GM12865 (cell line): ENCODE measurements at regions not wholly inside any gene's neighbourhood (a gene's known extent, or its start where the extent isn't known, plus 50 kb on each side); places are given as distances from the start of the nearest gene placed in this dataset.

Experiments used
- DNase-seq: peaks from one replicate; pipeline ENCODE4 v3.0.0; 2010; ENCODE audit warnings: low read depth
- H3K4me3 ChIP-seq: 2 replicates; pipeline ENCODE4 v1.5.1; 2011; ENCODE audit warnings: mild to moderate bottlenecking, low read depth, low read length, control low read depth
- TF ChIP-seq, protein P1 (sequence below): IDR thresholded peaks from 2 replicates; pipeline ENCODE4 v1.5.1; 2011; ENCODE audit warnings: low read length, control low read depth, low read depth, inconsistent platforms; ENCODE audit not compliant: insufficient read depth; ENCODE audit errors: missing control alignments

DNA sequence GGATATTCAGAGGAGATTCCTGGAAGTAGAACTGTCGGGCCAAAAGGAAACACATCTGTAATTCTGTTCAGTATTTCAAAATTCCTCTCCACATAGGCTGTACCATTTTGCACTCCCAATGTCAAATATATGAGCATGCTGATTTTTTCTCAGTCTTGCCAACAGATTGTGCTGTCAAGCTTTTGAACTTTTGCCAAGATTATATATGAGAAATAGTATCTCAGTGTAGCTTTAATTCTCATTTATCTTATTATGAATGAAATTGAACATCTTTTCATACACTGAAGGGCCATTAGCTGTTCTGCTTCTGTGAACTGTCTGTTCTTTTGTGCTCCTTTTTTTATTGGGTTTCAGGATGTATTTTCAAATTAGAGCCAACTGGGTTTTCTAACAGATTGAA is 907.1 kb downstream of the MAT2B start:
- no peak overlapping the region for H3K4me3 ChIP-seq
- TF ChIP-seq, protein P1, sequence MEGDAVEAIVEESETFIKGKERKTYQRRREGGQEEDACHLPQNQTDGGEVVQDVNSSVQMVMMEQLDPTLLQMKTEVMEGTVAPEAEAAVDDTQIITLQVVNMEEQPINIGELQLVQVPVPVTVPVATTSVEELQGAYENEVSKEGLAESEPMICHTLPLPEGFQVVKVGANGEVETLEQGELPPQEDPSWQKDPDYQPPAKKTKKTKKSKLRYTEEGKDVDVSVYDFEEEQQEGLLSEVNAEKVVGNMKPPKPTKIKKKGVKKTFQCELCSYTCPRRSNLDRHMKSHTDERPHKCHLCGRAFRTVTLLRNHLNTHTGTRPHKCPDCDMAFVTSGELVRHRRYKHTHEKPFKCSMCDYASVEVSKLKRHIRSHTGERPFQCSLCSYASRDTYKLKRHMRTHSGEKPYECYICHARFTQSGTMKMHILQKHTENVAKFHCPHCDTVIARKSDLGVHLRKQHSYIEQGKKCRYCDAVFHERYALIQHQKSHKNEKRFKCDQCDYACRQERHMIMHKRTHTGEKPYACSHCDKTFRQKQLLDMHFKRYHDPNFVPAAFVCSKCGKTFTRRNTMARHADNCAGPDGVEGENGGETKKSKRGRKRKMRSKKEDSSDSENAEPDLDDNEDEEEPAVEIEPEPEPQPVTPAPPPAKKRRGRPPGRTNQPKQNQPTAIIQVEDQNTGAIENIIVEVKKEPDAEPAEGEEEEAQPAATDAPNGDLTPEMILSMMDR, result no peak
- no peak for DNase-seq

DNA sequence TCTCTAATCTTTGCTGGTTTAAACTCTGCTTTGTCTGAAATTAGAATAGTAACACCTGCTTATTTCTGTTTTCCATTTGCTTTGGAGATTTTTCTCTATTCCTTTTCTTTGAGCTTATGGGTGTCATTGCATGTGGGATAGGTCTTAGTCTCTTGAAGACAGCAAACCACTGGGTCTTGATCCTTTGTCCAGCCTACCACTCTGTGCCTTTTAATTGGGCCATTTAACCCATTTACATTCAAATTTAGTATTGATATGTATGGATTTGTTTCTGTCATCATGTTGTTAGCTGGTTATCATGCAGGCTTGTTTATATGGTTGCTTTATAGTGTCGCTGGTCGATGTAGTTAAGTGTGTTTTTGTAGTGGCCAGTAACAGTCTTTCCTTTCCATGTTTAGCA is 914.7 kb downstream of the MAT2B start:
- no peak overlapping the region for H3K4me3 ChIP-seq
- no peak for DNase-seq
- TF ChIP-seq, protein P1, result no peak

DNA sequence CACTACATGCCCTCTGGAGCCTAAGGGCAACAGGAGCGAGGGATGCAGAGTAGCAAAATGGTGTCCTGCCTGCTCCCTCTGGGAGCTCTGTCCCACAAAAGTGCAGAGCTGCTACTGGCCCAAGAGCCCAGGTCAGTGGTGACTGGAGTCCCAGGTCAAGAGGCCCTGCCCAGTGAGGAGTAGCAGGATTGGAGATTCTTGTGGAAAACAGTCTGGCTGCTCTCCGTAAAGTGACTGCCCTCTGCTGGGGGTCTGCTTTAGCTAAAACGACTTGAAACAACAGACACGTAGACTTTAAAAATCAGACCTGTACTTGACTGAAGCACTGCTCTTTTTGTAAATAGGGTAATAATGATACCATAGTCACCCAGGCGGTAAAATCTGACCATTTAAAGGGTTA is 917.0 kb downstream of the MAT2B start:
- DNase-seq, result peak; percentile 5
- TF ChIP-seq, protein P1, result no peak
- H3K4me3 ChIP-seq, result no peak overlapping the region

DNA sequence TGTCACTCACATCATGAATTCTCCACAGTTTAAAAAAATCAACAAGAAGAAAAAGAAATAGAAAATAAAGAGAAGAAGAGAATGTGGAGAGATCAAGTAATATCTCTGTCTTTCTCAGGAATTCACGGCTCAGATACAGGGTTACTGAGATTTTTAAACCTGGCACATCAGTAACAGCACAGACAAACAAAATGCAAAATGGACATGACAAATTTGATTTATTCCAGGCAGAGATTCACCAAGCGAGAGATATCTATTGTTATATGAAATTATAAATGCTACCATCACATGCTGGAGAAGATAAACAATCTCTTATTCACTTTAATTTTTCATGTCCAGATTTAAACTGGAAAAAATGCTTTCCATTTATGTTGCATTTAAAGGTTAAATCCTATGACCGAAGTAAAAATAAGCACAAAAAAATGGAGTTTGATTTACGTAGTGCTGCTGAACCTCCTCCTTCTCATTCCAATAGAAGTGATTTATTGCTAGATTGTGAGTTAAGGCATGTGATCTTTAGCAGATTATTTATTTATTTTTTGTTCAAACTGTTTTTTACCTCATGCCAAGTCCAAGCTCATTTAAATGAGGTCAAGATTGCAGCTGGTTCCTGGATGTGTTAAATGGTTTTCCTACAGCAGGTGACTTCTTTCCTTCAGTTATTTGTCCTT is 926.4 kb downstream of the MAT2B start:
- H3K4me3 ChIP-seq, result no peak overlapping the region
- DNase-seq, result no peak
- TF ChIP-seq, protein P1, result no peak

DNA sequence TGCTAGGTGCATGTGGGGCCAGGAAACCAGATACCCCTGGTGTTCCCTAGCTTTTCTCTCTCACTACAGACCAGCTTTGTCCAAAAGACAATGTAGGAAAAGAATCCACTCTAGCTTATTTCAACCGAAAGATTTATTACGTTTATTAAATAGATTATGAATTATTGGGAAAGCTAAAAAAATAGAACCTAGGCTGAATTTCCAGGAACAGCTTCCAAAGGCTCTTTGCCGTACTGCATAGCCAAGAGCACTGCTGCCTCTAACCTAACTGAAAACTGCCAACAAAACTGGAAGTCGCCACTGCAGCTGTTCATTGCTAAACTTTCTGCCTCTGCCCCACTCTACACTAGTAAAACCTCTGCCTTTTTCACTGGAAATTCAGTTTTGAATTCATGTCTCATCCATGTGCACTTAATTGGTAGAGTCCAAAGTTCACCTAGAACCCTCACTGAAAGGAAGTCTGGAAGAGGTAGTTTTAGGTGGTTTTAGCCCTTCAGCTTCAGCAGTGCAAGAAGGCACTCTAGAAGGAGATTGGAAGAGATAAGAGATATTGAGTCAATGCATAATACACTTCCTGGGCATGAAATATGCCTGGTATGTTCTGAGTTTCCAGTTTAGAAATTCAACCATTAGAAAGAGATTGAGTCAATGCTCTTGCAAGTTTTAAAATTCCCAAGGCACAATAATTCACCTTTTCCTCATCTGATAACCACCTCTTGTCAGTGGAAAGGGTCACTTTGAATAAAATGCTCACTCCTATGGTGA is 927.9 kb downstream of the MAT2B start:
- TF ChIP-seq, protein P1, result no peak
- no peak overlapping the region for H3K4me3 ChIP-seq
- DNase-seq, result no peak

DNA sequence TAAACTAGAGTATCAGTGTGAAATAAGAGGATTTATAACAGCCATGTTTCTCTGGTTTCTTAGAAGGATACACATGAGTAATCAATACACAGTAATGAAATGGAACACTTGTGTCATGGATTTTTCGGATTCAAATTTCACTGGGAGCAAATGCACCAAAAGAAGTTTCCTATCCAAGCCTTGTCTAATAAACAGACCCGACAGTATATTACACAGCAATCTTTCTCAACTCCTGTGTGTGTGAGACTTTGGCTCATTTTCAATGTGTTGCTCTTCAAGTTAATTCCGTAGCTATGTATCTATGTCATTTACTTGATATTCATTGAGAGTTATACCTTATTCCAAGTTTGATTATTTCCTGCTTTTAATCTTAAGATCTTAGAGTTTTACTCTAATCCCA is 930.2 kb downstream of the MAT2B start:
- no peak overlapping the region for H3K4me3 ChIP-seq
- DNase-seq, result no peak
- TF ChIP-seq, protein P1, result no peak

DNA sequence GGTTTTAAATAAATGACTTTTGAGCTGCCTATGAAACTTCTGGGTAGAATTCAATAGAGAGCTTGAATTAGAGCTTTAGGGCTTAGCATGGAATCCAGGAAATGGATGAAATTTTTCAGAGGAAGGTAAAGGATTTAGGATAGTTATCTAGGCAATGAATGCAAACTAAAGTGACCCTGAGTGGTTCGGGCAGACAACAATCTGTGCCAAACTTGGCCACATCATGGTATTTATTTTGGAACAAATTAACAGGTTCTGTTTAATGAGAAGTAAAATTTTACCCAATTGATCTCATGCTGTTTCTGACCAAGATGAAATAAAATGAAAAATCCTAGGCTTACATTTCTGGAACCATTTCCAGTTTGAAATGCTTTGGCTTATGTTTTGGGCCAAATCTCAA is 934.4 kb downstream of the MAT2B start:
- TF ChIP-seq, protein P1, result no peak
- DNase-seq, result no peak
- H3K4me3 ChIP-seq, result no peak overlapping the region
